Spleen (tissue), 7 donors: ENCODE measurements at regions not wholly inside any gene's neighbourhood (a gene's known extent, or its start where the extent isn't known, plus 50 kb on each side); places are given as distances from the start of the nearest gene placed in this dataset.

Source experiments
- POLR2A ChIP-seq, 3 donors: fragments of 450-650 bp; IDR thresholded peaks; one replicate each; pipeline ENCODE4 v1.5.1; 2017; ENCODE audit warnings: antibody characterized with exemption in 3 of 3, mild to moderate bottlenecking in 1 of 3
- POLR2AphosphoS5 ChIP-seq, 3 donors: sonication (generic); formaldehyde crosslinking; IDR thresholded peaks; one replicate each; pipeline ENCODE4 v1.5.1; 2017; ENCODE audit warnings: antibody characterized with exemption in 3 of 3
- TF ChIP-seq, protein P1 (sequence below), 11 experiments: fragments of 200-600 bp in 7 of 11; fragments of 450-650 bp in 4 of 11; sonication (generic) in 4 of 11; IDR thresholded peaks in 8 of 11; conservative IDR thresholded peaks in 3 of 11; 1 replicate in 7 of 11; 2 replicates in 4 of 11; pipeline versions ENCODE4 v1.4.0 to v1.8.0; 2016 to 2021; ENCODE audit warnings: antibody characterized with exemption in 11 of 11, inconsistent platforms in 4 of 11, mild to moderate bottlenecking in 1 of 11
- donor health status: DM: no; HTN: no; CAD: no; lungs with moderate emphysema.
- donor health status: DM: no; HTN: no; CAD: no.
- donor health status: DM: no; HTN: no; CAD: no.

DNA sequence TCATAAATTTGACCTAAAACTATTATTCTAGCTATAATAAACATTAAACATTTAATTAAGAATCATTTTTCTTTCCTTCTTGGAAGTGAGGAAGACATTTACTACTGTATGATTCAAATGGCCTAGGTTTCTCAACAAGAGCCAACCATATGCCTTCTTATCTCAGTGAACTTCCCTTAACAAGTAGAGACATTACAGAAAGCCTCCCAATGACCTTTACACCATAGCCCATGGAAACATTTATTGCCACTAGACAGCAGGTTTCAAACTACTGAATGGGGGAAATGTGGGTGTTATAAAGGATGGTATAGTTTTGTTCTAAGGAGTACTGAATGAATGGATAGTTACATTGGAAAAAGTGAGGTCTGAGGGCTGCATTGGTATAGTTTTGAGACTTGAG, 349.4 kb upstream of the SPRED2 start:
- TF ChIP-seq, protein P1, sequence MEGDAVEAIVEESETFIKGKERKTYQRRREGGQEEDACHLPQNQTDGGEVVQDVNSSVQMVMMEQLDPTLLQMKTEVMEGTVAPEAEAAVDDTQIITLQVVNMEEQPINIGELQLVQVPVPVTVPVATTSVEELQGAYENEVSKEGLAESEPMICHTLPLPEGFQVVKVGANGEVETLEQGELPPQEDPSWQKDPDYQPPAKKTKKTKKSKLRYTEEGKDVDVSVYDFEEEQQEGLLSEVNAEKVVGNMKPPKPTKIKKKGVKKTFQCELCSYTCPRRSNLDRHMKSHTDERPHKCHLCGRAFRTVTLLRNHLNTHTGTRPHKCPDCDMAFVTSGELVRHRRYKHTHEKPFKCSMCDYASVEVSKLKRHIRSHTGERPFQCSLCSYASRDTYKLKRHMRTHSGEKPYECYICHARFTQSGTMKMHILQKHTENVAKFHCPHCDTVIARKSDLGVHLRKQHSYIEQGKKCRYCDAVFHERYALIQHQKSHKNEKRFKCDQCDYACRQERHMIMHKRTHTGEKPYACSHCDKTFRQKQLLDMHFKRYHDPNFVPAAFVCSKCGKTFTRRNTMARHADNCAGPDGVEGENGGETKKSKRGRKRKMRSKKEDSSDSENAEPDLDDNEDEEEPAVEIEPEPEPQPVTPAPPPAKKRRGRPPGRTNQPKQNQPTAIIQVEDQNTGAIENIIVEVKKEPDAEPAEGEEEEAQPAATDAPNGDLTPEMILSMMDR (IDR thresholded peaks at IDR 0.05 in 8 of 11, conservative IDR thresholded peaks at IDR 0.05 in 3 of 11) = no peak
- TF ChIP-seq POLR2A (IDR thresholded peaks at IDR 0.05) = no peak
- no peak for TF ChIP-seq POLR2AphosphoS5 (IDR thresholded peaks at IDR 0.05)
